CD8-positive, alpha-beta memory T cell (primary cell): ENCODE measurements at regions not wholly inside any gene's neighbourhood (a gene's known extent, or its start where the extent isn't known, plus 50 kb on each side); places are given as distances from the start of the nearest gene placed in this dataset.

Experiments used
- CTCF ChIA-PET: fragments of 350-600 bp; sonication (Branson Sonifier 250); formaldehyde crosslinking; loops from one replicate; lab custom pipeline; 2021; ENCODE audit warnings: antibody characterized with exemption; lab: Charles Lee
- POLR2A ChIA-PET: fragments of 350-600 bp; sonication (Branson Sonifier 250); formaldehyde crosslinking; loops from one replicate; lab custom pipeline; 2021; ENCODE audit warnings: antibody characterized with exemption; lab: Charles Lee
- DNase-seq, 5 donors: peaks; one replicate each; pipeline versions ENCODE4 v3.0.0 to v3.0.0-alpha.2; 2020 to 2022; ENCODE audit warnings: mixed read lengths in 1 of 5
- H3K27ac ChIP-seq: one replicate; pipeline ENCODE4 v1.7.0; 2013; ENCODE audit warnings: low read depth, mild to moderate bottlenecking, low read length, moderate library complexity
- H3K27me3 ChIP-seq: 2 replicates; pipeline ENCODE4 v1.7.0; 2013; ENCODE audit warnings: low read length, mild to moderate bottlenecking; ENCODE audit not compliant: insufficient read depth, poor library complexity, severe bottlenecking
- H3K36me3 ChIP-seq: 2 replicates; pipeline ENCODE4 v1.7.0; 2013; ENCODE audit warnings: mild to moderate bottlenecking, low read length, moderate library complexity; ENCODE audit not compliant: insufficient read depth
- H3K4me1 ChIP-seq: 2 replicates; pipeline ENCODE4 v1.7.0; 2013; ENCODE audit warnings: mild to moderate bottlenecking, low read length, moderate library complexity; ENCODE audit not compliant: insufficient read depth
- H3K4me3 ChIP-seq: 2 replicates; pipeline ENCODE4 v1.7.0; 2013; ENCODE audit warnings: mild to moderate bottlenecking, low read length
- H3K9me3 ChIP-seq: 2 replicates; pipeline ENCODE4 v1.7.0; 2013; ENCODE audit warnings: mild to moderate bottlenecking, low read length
- H3K27ac Mint-ChIP-seq, 8 donors: one replicate each; pipeline ENCODE4 v1.8.0; 2020 to 2021; ENCODE audit warnings: mixed read lengths in 8 of 8, mild to moderate bottlenecking in 6 of 8, inconsistent platforms in 3 of 8, moderate library complexity in 3 of 8
- H3K27me3 Mint-ChIP-seq, 2 donors: one replicate each; pipeline ENCODE4 v1.8.0; 2020 to 2021; ENCODE audit warnings: mixed read lengths in 2 of 2, mild to moderate bottlenecking in 1 of 2, moderate library complexity in 1 of 2
- H3K36me3 Mint-ChIP-seq, 3 donors: one replicate each; pipeline ENCODE4 v1.8.0; 2020 to 2021; ENCODE audit warnings: mixed read lengths in 3 of 3, inconsistent platforms in 1 of 3, mild to moderate bottlenecking in 1 of 3
- H3K4me1 Mint-ChIP-seq, 3 donors: one replicate each; pipeline ENCODE4 v1.8.0; 2020 to 2021; ENCODE audit warnings: mixed read lengths in 3 of 3, inconsistent platforms in 1 of 3, mild to moderate bottlenecking in 1 of 3
- H3K4me3 Mint-ChIP-seq, 7 donors: one replicate each; pipeline ENCODE4 v1.8.0; 2020 to 2021; ENCODE audit warnings: mixed read lengths in 7 of 7, mild to moderate bottlenecking in 6 of 7, moderate library complexity in 4 of 7, inconsistent platforms in 2 of 7
- H3K9me3 Mint-ChIP-seq, 5 donors: one replicate each; pipeline ENCODE4 v1.8.0; 2020 to 2022; ENCODE audit warnings: mixed read lengths in 5 of 5, mild to moderate bottlenecking in 3 of 5, moderate library complexity in 2 of 5, inconsistent platforms in 1 of 5

GRCh38 chr17:73800893-73801292 lies 156.6 kb upstream of the SDK2 start:
- H3K9me3 Mint-ChIP-seq = peaks cover 0 to 14% (median 5%) of the 10 kb centered on the region in 5 donors
- Histone ChIP-seq H3K9me3 (no peaks in the 10 kb centered on the region), H3K4me1 (peaks cover 5% of the 10 kb centered on the region), H3K4me3 (no peak overlapping the region), H3K27me3 (no peaks in the 10 kb centered on the region), H3K27ac (no peak overlapping the region), H3K36me3 (no peaks in the 10 kb centered on the region)
- H3K4me1 Mint-ChIP-seq = no peaks in the 10 kb centered on the region
- H3K4me3 Mint-ChIP-seq = no peak overlapping the region
- H3K36me3 Mint-ChIP-seq = peaks cover 0 to 7% (median 0%) of the 10 kb centered on the region in 3 donors
- H3K27me3 Mint-ChIP-seq = peaks cover 23 to 70% of the 10 kb centered on the region in 2 donors
- H3K27ac Mint-ChIP-seq = no peak overlapping the region
- no peak for DNase-seq
- POLR2A ChIA-PET = no interaction called here
- CTCF ChIA-PET = no interaction called here

- ChIA-PET CTCF (no interaction called here), POLR2A (no interaction called here)
- Histone ChIP-seq H3K9me3 (no peaks in the 10 kb centered on the region), H3K27me3 (no peaks in the 10 kb centered on the region), H3K4me3 (no peak overlapping the region), H3K27ac (no peak overlapping the region), H3K36me3 (no peaks in the 10 kb centered on the region), H3K4me1 (peaks cover 5% of the 10 kb centered on the region)
- H3K4me1 Mint-ChIP-seq = no peaks in the 10 kb centered on the region
- no peak overlapping the region for H3K27ac Mint-ChIP-seq
- H3K9me3 Mint-ChIP-seq = peaks cover 0 to 14% (median 7%) of the 10 kb centered on the region in 5 donors
- no peak for DNase-seq
- peaks cover 0 to 8% (median 0%) of the 10 kb centered on the region in 3 donors for H3K36me3 Mint-ChIP-seq
- H3K27me3 Mint-ChIP-seq = peaks cover 22 to 76% of the 10 kb centered on the region in 2 donors
- no peak overlapping the region for H3K4me3 Mint-ChIP-seq
These were observed 157.3 kb upstream of the SDK2 start for GRCh38 chr17:73801455-73802100.

DNA sequence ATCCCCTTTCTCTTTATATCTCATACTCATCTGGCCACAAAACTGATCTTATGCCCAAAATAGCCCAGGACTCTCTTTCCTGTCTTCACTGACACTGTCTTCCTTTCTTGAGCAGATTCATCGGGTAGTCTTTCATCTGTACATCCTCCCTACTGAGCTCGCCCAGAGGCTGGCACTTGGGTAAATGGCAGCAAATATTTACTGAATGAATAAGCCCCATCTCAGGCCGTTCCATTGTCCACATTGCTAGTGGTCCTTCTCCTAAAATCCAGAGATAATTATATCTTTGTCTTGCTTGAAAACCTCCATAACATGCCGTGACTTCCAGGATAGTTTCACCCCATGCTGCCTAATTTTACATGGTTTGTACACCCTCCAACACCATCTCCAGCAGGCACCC lies 158.1 kb upstream of the SDK2 start:
- Mint-ChIP-seq H3K4me3 (no peak overlapping the region), H3K27ac (no peak overlapping the region), H3K4me1 (no peaks in the 10 kb centered on the region), H3K36me3 (peaks cover 0 to 8% (median 0%) of the 10 kb centered on the region in 3 donors), H3K9me3 (peaks cover 0 to 18% (median 7%) of the 10 kb centered on the region in 5 donors), H3K27me3 (peaks cover 21 to 72% of the 10 kb centered on the region in 2 donors)
- Histone ChIP-seq H3K4me3 (no peak overlapping the region), H3K36me3 (no peaks in the 10 kb centered on the region), H3K9me3 (no peaks in the 10 kb centered on the region), H3K27me3 (no peaks in the 10 kb centered on the region), H3K4me1 (peaks cover 5% of the 10 kb centered on the region), H3K27ac (no peak overlapping the region)
- CTCF ChIA-PET = interaction anchor here (0.6 kb wide), 1 partner anchor 374 kb away, joined by 6 read pairs; no protein-coding TSS in a partner anchor
- POLR2A ChIA-PET = no interaction called here
- no peak for DNase-seq

- peaks cover 0 to 18% (median 7%) of the 10 kb centered on the region in 5 donors for H3K9me3 Mint-ChIP-seq
- H3K27me3 Mint-ChIP-seq = peaks cover 23 to 71% of the 10 kb centered on the region in 2 donors
- no peak overlapping the region for H3K27ac Mint-ChIP-seq
- H3K4me1 Mint-ChIP-seq = no peaks in the 10 kb centered on the region
- H3K4me3 ChIP-seq = no peak overlapping the region
- no peaks in the 10 kb centered on the region for H3K36me3 ChIP-seq
- no peaks in the 10 kb centered on the region for H3K27me3 ChIP-seq
- H3K4me1 ChIP-seq = peaks cover 5% of the 10 kb centered on the region
- no peak for DNase-seq
- CTCF ChIA-PET = interaction anchor here (0.6 kb wide), 1 partner anchor 373 kb away, joined by 6 read pairs; no protein-coding TSS in a partner anchor
- H3K4me3 Mint-ChIP-seq = no peak overlapping the region
- POLR2A ChIA-PET = no interaction called here
- H3K9me3 ChIP-seq = no peaks in the 10 kb centered on the region
- H3K27ac ChIP-seq = no peak overlapping the region
- H3K36me3 Mint-ChIP-seq = peaks cover 0 to 8% (median 0%) of the 10 kb centered on the region in 3 donors
These were observed 158.6 kb upstream of the SDK2 start for GRCh38 chr17:73802871-73803270.

- Histone ChIP-seq H3K4me1 (peaks cover 5% of the 10 kb centered on the region), H3K9me3 (no peaks in the 10 kb centered on the region), H3K27me3 (no peaks in the 10 kb centered on the region), H3K36me3 (no peaks in the 10 kb centered on the region), H3K27ac (no peak overlapping the region), H3K4me3 (no peak overlapping the region)
- Mint-ChIP-seq H3K9me3 (peaks cover 0 to 18% (median 7%) of the 10 kb centered on the region in 5 donors), H3K4me3 (no peak overlapping the region), H3K36me3 (peaks cover 0 to 8% (median 0%) of the 10 kb centered on the region in 3 donors), H3K4me1 (no peaks in the 10 kb centered on the region), H3K27ac (no peak overlapping the region), H3K27me3 (peaks cover 21 to 62% of the 10 kb centered on the region in 2 donors)
- DNase-seq = no peak
- CTCF ChIA-PET = no interaction called here
- POLR2A ChIA-PET = no interaction called here
These were observed 159.8 kb upstream of the SDK2 start for GRCh38 chr17:73803964-73804435.

GRCh38 chr17:73806768-73807167 lies 162.5 kb upstream of the SDK2 start:
- ChIA-PET CTCF (no interaction called here), POLR2A (no interaction called here)
- no peaks in the 10 kb centered on the region for H3K9me3 ChIP-seq
- DNase-seq = no peak
- no peak overlapping the region for H3K4me3 Mint-ChIP-seq
- no peaks in the 10 kb centered on the region for H3K27me3 ChIP-seq
- no peaks in the 10 kb centered on the region for H3K4me1 Mint-ChIP-seq
- H3K9me3 Mint-ChIP-seq = peaks cover 0 to 18% (median 5%) of the 10 kb centered on the region in 5 donors
- H3K36me3 ChIP-seq = no peaks in the 10 kb centered on the region
- no peak overlapping the region for H3K27ac Mint-ChIP-seq
- H3K27ac ChIP-seq = no peak overlapping the region
- no peak overlapping the region for H3K4me3 ChIP-seq
- H3K27me3 Mint-ChIP-seq = peaks cover 17 to 41% of the 10 kb centered on the region in 2 donors
- peaks cover 0 to 8% (median 0%) of the 10 kb centered on the region in 3 donors for H3K36me3 Mint-ChIP-seq
- H3K4me1 ChIP-seq = peaks cover 5% of the 10 kb centered on the region

- H3K27ac Mint-ChIP-seq = no peak overlapping the region
- CTCF ChIA-PET = no interaction called here
- no peaks in the 10 kb centered on the region for H3K36me3 ChIP-seq
These were observed 169.0 kb upstream of the SDK2 start for GRCh38 chr17:73813201-73813600.

DNA sequence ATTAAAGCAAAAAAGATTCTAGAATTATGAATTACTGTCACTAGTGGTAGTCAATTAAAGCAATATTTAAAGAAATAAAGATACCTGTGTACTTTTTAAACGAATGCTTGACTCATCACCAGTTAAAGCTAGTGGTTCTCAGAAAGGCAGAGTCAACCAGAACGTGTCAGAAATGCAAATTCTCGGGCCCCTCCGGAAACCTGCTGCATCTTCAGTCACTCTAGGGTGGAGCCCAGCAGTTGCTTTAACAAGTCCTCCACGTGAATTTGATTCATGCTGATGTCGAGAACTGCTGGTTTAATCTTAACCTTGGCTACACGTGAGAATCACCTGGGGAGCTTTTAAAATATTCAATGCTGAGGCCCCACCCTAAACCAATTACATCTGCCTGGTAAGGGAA lies 169.8 kb upstream of the SDK2 start:
- H3K27me3 Mint-ChIP-seq = peaks cover 0 to 3% of the 10 kb centered on the region in 2 donors
- ChIA-PET CTCF (no interaction called here), POLR2A (no interaction called here)
- Histone ChIP-seq H3K4me1 (no peaks in the 10 kb centered on the region), H3K4me3 (no peak overlapping the region), H3K36me3 (no peaks in the 10 kb centered on the region), H3K27me3 (no peaks in the 10 kb centered on the region), H3K9me3 (no peaks in the 10 kb centered on the region), H3K27ac (no peak overlapping the region)
- no peaks in the 10 kb centered on the region for H3K4me1 Mint-ChIP-seq
- no peaks in the 10 kb centered on the region for H3K36me3 Mint-ChIP-seq
- DNase-seq = no peak
- H3K9me3 Mint-ChIP-seq = peaks cover 0 to 2% (median 0%) of the 10 kb centered on the region in 5 donors
- H3K27ac Mint-ChIP-seq = no peak overlapping the region
- H3K4me3 Mint-ChIP-seq = no peak overlapping the region

More at GRCh38 chr17:73813201-73813600, 169.0 kb upstream of the SDK2 start:
- H3K9me3 ChIP-seq = no peaks in the 10 kb centered on the region
- Mint-ChIP-seq H3K9me3 (no peaks in the 10 kb centered on the region), H3K4me1 (no peaks in the 10 kb centered on the region), H3K36me3 (no peaks in the 10 kb centered on the region), H3K27me3 (peaks cover 0 to 2% of the 10 kb centered on the region in 2 donors), H3K4me3 (no peak overlapping the region)
- H3K27me3 ChIP-seq = no peaks in the 10 kb centered on the region
- H3K4me3 ChIP-seq = no peak overlapping the region
- POLR2A ChIA-PET = no interaction called here
- no peaks in the 10 kb centered on the region for H3K4me1 ChIP-seq
- H3K27ac ChIP-seq = no peak overlapping the region
- DNase-seq = no peak
